ENCODE measurements at regions not wholly inside any gene's neighbourhood (a gene's known extent, or its start where the extent isn't known, plus 50 kb on each side); places are given as distances from the start of the nearest gene placed in this dataset.

DNA sequence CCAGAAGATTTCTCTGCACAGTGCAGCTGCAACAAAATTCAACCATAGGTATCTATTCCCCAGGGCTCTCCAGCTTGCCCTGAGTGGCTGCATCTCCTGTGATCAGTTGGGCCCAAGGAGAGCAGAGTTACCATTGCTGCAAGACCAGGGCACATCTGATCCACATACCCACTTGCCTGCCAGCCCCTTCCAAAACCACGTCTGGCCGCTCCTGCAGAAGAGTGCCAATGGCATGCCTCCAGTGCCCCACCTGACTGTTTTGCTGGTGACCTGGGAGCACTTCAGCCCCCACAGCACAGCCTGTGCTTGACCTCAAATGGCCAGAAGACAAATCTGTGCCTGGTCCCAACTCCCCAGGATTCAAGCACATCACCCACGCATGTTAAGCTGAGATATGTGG is 526.1 kb upstream of the GBE1 start:
- DNase-seq (ENCODE audit: low read depth, low spot score): no peak

- DNase-seq (ENCODE audit: low read depth, low spot score): no peak
Measured at GRCh38 chr3:82281205-82281604, 519.8 kb upstream of the GBE1 start.

DNA sequence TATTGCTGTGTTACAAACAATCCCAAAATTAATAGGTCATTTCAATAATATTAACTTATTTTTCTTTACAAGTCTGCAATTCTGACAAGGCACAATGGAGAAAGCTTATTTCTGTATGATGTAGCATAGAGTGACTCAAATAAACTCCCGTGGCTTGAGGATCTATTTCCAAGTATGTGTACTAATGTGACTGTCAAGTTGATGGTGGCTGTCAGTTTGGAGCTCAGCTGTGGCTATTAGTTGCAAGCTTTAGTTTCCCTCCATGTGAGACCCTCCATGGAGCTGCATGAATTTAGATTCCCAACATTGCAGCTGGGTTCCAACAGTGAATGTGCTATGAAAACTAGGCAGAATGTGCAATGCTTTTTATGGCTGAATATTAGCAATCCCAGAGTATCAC is 515.5 kb upstream of the GBE1 start:
- DNase-seq (ENCODE audit: low read depth, low spot score): no peak

GRCh38 chr3:82274897-82275296 is 513.5 kb upstream of the GBE1 start:
- no peak for DNase-seq (ENCODE audit: low read depth, low spot score)

GRCh38 chr3:82265747-82266146 is 504.3 kb upstream of the GBE1 start:
- no peak for DNase-seq (ENCODE audit: low read depth, low spot score)

DNA sequence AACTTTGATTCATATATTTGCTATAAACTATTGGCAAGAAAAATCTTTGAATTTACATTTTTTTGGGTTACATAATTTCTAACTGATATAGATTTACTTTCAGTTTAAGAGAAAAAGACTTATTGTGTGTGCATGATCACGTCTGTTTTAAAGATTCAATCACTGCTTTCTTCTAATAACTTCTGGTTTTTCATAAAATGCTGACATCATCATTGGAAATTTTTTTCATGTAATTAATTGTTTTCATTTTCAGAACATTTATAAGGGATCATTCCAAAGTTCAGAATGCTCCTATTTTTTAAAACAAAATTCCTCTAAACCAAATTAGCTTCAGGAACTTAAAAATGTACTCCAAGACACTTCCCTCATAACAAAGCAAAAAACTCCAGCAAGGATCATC is 500.7 kb upstream of the GBE1 start:
- DNase-seq (ENCODE audit: low read depth, low spot score): no peak

DNA sequence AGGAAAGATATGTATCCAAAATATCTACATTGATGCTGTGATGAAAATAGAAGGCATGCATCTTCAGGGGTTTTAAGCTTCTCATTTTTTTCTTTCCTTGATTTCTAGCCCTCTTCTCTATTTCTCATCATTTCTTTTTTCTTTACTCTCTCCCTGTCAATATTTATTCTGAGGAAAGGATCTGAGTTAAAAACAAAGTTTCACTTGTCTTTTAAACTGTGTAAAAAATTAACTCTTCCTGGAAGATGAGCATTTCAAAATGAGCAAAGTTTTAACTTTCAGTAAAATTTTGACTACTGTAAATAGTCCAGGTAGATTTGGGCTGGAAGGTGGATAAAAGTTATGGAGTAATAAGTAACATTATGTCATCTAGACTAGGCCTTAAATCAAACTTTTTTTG is 500.2 kb upstream of the GBE1 start:
- DNase-seq (ENCODE audit: low read depth, low spot score): no peak

DNA sequence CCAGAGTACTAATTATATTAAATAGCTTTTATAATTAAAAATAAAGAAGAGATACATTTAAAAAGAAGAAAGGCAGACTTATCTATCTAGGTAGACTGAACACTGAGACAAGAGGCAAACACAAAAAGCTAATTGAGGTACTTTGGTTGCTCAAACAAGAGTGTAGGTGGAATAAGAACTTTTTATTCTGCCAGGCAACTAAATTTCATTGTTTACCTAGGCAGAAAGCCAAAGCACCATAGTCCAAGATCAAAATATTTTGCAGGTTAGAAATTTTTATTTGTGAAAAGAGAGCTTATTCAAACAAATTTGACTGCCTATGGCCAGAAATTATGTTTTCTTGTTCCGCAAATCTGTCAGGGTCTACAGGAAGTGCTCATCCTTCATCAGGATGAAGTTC is 499.6 kb upstream of the GBE1 start:
- DNase-seq (ENCODE audit: low read depth, low spot score): no peak

DNA sequence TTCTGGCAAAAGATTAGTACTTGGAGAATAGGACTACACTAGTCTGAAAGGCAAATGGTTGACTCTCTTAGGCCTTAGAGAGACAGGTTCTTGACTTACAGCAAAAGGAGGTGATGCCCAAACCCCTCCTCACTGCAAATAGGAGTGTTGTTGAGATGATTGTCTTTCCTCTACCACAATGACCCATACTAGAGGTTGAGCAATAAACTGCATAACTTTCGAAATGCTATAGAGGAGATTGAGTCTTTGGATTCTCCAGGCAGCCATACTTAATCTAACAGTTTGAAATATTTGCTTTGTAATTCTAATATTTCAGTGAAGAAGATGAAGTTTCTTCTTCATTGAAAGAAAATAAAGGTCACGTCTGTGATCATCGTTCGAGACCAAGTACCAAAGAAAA is 498.5 kb upstream of the GBE1 start:
- no peak for DNase-seq (ENCODE audit: low read depth, low spot score)

DNA sequence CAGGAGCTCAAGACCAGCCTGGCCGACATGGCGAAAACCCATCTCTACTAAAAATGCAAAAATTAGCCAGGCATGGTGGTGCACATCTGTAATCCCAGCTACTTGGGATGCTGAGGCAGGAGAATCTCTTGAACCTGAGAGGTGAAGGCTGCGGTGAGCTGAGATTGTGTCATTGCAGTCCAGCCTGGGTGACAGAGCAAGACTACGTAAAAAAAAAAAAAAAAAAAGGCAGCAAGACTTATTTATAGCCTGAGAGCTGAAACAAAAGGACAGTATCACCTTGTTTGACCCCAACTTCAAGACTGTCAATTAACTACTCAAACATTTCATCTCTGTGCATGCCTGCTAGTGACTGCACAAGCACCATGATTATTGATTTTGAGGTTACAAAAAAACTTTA is 478.9 kb upstream of the GBE1 start:
- DNase-seq (ENCODE audit: low read depth, low spot score): no peak

- DNase-seq (ENCODE audit: low read depth, low spot score): no peak
Measured at GRCh38 chr3:82236257-82236656, 474.8 kb upstream of the GBE1 start.

GRCh38 chr3:82229397-82229796 is 468.0 kb upstream of the GBE1 start:
- DNase-seq (ENCODE audit: low read depth, low spot score): no peak

DNA sequence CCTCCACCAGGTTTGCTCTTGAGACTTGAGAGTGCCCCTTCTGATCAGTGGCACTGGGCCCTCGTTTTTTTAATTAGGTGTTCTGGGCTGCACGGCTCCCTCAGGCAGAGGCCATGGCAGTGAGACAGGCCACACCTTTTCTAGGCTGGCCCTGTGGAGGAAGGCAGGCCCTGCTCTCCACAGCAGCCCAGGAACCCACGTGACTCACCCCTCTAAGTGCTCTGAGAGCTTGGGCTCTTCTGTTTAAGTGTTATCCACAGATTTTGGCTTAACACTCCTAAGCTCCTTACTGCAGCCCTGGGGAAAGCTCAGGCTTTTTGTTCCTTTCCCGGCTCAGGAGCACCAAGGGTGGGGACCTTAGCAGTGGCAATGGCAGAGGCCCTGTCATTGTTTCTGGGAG is 463.2 kb upstream of the GBE1 start:
- no peak for DNase-seq (ENCODE audit: low read depth, low spot score)

- DNase-seq (ENCODE audit: low read depth, low spot score): no peak
Measured at GRCh38 chr3:82222401-82222800, 461.0 kb upstream of the GBE1 start.

GRCh38 chr3:82217571-82217970 is 456.1 kb upstream of the GBE1 start:
- no peak for DNase-seq (ENCODE audit: low read depth, low spot score)

- no peak for DNase-seq (ENCODE audit: low read depth, low spot score)
Measured at GRCh38 chr3:82208002-82208710, 446.7 kb upstream of the GBE1 start.

DNA sequence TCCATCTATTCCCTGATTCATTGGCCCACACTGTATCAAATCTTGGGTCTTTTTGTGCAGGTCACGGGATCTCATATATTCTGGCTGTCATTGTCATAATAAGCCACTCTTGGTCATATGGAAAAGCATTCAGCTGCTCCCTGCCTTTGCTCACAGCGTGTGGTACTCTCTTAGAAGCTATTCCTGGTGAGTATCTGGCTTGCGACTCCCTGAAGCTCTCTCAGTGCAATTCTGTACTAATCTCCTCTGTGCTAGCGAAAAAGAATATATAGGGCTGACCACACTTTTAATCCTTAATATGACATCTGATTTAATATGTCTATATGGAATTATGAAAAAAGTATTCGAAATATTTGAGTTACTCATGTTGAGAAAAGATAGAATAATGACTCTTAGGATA is 440.8 kb upstream of the GBE1 start:
- no peak for DNase-seq (ENCODE audit: low read depth, low spot score)

DNA sequence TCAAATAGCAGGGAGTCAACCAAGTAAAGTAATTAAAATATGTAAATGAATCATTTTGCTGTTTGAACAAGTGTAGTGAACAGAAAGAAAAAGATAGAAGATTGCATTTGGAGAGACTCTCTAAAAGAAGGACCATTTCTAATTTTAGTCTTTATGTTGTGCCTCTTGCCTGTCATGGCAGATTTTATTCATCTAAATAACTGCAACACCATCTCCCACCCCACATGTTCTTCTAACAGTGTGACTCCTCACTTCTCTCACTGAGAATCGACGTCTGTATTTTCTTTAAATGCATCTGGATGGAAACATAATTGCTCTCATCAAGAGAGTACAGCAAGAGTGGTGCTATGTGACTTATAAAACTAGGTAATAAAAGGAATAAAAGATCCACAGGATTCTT is 439.9 kb upstream of the GBE1 start:
- DNase-seq (ENCODE audit: low read depth, low spot score): no peak

GRCh38 chr3:82198009-82198408 is 436.6 kb upstream of the GBE1 start:
- no peak for DNase-seq (ENCODE audit: low read depth, low spot score)

GRCh38 chr3:82196645-82197044 is 435.2 kb upstream of the GBE1 start:
- DNase-seq (ENCODE audit: low read depth, low spot score): no peak

DNA sequence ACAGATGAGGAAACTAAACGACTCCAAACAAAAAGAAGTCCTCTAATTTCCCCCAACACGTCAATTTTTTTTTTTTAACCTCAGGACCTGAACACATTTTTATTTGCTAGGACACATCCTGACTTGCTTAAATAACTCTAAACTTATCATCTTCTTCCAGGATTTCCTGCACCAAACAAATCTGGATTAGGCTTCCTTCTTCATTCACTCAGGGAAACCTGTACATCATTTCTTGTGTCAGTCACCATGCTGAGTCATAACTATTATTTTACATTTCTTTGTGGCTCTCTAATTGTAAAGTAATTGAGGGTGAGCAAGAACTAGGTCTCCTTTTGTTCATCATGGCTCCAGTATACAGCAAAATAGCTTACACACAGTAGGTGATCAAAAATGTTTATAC is 433.4 kb upstream of the GBE1 start:
- no peak for DNase-seq (ENCODE audit: low read depth, low spot score)

DNA sequence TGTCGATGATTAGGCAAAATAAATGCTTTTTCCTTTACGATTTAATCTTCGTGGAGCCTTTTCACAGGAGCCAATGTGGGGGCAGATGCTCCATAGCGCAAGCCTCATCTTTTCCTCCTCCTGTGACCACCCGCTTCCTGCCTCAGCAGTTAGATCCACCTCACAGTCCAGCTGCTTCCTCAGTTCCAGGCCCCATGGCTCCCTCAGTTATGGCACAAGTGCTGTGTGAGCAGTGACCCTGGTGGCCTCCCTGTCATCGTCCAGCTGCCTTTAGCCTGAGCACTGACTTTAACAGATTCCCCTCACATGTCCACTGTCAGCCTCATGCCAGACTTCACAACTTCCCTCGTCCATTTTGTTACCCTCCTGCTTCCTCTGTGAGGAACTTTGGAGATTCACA is 424.6 kb upstream of the GBE1 start:
- no peak for DNase-seq (ENCODE audit: low read depth, low spot score)

- DNase-seq (ENCODE audit: low read depth, low spot score): no peak
Measured at GRCh38 chr3:82179291-82179690, 417.8 kb upstream of the GBE1 start.

GRCh38 chr3:82178291-82178690 is 416.8 kb upstream of the GBE1 start:
- DNase-seq (ENCODE audit: low read depth, low spot score): no peak

Data from brain pericyte (primary cell).